ENCODE measurements at regions not wholly inside any gene's neighbourhood (a gene's known extent, or its start where the extent isn't known, plus 50 kb on each side); places are given as distances from the start of the nearest gene placed in this dataset.
"Not testable (repeated sequence)": the region's sequence is repeated elsewhere in the genome, so short reads cannot be mapped to it uniquely, and the experiment has no call there.

DNA sequence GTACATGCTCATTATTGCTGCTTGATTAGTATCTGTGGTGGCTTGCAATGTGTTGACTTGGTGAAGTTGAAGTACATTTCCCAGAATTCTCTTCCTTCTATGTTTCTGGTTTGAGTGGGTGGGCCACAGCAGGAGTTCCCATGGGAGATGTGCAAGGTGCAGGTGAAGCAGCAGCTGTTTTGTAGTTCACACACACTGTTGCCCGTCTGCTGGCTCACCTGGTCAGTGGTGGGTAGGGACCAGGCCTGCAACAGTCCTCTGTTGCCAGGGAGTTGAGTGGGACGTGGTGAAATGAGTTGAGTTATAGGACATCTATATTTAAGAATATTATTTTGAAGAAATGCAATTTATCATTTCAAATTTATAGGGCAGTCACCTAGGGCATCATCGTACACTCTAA is 417.4 kb downstream of the TMEM135 start:
- DNase-seq: no peak

DNA sequence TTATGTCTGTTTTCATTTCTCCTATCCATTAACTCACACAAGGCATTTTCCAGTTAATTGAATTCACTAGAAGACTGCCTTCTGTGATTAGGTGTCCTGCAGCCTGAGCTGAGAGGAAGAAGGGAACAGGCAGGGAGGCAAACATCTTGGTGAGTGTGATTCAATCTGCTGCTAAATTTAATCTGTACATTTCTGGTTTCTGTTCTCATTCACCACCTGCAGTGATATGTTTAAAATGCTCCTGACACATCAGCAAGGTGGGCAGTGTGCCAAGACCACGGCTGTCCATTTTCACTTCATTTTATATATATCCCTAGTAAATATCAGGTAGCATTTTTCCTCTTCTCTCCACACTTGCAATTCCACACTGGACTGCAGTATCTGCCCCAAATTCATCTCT is 416.5 kb downstream of the TMEM135 start:
- no peak for DNase-seq

DNA sequence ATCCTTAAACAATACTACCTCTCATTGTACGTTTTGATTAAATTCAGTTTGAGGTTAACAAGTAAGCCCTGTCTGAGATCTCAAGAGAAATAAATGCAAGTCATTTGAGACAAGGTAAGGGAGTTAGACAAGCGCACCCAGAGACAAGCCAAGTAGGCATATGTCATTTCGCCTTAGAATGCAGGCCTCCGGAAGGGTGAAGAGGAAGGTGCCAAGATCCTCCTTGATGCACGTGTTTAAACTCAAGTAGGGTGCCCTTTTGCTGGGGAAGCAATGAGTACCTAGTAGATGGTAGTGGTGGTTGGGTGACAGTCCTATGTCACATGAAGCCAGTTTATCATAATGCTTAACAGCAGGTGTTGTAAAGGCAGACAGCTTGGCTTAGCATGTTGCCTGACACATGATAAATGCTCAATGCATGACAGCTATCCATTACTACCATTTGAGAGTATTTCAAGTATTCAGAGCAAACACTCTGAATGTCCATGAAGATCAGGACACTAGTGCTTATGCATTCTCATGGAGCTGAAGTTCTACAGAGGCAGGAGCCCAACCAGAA is 415.9 kb downstream of the TMEM135 start:
- no peak for DNase-seq

DNA sequence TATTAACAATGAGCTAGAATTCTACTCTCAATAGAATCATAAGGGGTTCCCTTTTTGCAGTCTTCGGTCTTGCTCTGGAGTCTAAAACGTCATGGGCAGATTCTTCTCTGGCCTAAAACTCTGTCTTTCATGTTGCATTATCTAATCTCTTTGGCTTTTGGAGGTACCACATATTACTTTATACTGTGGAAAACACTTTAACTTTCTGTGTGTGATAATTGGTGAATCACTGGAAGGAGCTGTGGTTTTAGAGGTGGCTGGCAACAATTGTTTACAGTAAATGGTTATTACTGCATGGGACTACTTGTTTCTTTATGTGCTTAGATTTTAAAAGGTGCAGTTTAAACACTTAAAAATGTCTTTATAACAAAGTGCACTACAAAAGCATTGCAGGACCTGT is 414.3 kb downstream of the TMEM135 start:
- DNase-seq: not testable (repeated sequence)

DNA sequence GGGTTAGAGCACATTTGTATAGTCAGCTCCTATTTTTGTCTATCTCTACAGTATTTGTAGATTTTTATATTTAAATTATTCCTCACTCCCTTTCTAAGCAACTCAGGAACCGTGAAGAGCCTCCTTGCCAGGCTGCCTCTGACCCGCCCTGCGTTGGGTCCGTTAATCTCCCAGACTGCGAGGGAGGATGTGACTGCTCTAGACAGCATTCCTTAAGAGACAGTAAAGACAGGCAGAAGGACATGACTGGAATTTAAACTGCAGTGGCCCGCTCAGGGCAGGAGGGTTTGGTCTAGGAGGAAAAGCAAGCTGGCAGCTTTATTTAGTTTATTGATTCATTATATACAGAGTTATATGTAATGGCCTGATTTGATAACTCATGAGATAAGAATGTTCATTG is 413.7 kb downstream of the TMEM135 start:
- no peak for DNase-seq

DNA sequence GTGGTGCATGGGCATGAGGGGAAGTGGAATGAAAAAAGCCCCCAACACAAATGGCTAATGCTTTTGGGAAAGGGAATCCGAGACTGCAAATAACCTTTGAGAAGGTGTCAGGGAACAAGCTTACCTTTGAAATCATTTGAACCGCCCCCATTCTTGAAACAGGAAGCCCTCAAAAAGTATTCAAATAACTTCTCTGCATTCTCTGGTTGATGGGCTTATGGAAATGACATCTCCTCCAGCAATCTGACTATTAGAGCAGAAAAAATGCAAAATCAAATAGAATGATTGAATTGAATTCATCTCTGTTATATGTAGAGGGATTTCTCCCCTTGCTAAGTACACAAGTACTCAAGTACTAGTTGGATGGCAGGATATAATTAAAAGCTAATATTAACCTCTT is 409.9 kb downstream of the TMEM135 start:
- no peak for DNase-seq

DNA sequence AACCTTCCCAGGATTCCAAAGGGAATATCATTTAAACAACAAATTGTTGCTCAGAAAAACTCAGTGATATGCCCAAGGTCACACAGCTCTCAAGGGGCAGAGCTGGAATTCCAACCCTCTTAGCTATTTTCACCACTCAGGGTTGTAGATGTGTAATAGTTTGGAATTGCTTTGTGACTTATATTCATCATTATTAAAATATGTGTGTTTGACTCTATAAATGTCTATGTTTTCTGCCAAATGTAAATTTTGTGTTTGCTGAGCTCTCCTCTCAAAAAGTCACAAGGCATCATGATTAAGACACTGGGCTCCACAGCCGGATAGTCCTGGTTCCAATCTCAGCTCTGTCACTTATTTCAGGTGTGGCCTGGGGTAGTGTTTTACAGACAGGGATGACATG is 407.3 kb downstream of the TMEM135 start:
- no peak for DNase-seq

DNA sequence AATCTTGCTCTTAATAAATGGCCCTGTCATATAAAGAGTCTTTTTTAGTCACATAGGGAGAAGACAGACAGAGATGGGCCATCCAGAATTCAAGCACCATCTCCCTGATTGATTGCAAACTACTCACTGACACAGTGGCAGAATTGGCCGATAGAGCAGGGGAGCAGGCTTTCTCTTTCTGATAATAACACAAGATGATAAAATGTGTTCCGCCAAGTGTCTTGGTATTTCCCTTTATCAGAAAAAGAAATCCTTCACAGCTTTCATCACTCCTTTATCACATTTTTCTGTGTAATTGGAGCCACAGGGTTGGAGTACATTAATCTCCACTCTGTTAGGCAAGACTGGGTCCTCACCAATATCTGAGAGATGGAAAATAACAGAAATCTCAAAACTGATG is 406.0 kb downstream of the TMEM135 start:
- no peak for DNase-seq

DNA sequence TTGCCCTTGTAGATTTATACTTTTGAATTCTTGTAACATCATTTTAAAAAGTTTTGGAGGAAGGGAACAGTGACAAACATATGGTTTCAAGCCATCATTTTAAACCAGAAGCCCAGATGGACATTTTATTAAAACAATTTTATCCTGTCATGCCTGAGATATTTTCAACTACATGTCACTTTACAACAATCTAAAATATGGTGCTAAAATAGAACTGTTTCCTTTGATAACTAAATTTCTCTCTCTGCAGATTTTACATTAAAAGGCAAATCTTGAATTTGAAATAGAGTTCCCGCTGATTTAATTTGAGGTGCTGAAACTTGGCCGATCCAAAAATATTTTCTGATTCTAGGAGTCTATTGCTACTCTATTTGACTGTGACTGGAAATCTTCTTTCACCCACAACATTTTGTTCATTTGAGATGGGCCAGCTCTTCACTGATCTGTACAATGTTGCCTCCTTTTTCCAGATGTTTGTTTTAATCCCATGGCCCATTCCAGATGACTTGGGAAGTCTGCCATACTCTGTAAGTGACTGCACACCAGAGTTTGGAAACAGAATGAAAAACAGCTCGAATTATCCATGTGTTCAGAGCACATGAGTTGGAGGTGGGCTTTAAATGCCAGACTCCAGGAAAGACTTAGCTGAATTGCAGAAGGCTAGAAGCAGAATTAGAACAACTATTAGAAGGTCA is 402.5 kb downstream of the TMEM135 start:
- no peak for DNase-seq

DNA sequence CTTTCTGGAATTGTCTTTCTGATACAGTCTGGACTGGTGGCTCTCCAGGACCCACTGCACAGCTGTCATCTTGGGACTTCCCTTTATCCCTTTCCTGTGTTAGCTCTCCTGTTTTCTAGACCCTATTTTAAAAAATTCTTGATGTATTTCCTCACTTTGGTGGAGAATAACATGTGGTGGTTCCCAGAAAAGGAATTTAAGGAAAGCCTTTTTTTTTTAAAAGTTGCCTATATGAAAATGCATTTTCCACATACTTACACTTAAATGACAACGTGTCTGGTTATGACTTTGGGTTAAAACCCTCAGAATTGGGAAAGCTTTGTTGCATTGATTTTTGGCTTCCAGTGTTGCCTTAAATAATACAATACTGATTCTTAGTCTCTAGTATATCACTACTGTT is 400.7 kb downstream of the TMEM135 start:
- no peak for DNase-seq

DNA sequence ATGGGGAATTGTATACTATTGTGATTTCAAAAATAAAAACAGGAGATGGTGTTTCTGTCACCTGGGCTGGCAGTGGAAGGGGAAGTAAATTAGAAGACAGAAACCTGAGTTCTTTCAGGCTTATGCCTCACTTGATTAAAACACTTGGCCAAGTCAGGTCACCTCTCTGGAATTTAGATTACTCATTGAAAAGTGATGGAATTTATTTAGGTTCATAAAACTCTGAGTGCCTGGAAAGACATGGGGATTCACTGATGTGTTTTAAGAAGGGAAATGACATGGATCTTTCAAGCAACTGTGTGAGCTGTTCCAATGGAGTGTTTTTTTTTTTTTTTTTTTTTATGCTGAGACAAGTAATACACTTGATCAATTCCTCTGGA is 400.1 kb downstream of the TMEM135 start:
- DNase-seq: no peak

DNA sequence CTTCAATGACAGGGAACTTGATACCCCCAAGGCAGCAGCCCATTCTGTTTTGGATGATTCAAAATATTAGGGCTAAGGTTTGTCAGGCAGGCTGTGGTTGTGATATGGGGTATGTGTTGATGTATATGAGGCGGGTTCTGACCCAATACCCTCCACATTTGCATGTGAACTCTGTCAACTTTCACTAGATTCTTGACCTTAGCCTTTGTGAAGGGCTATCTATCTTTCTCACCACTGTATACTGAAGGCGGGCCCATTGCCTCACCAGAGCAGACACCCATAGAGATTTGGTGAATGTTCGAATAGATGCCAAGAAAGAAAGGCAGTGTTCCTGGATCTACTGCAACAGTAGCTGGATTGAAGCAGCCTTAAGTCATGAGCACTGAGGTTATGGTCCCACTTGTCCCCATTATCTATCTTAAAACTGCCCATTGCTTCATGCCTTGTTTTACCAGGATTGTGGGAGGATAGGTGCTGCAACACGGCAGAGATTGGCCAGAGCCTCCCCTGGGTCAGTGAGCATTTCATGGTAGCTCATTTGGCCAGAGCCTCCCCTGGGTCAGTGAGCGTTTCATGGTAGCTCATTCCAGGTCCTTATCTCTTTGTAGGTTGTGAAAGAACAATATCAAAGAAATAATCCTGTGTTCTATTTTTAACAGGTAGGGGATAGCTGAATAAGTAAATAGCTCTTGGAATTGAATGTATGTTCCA is 399.6 kb downstream of the TMEM135 start:
- no peak for DNase-seq

DNA sequence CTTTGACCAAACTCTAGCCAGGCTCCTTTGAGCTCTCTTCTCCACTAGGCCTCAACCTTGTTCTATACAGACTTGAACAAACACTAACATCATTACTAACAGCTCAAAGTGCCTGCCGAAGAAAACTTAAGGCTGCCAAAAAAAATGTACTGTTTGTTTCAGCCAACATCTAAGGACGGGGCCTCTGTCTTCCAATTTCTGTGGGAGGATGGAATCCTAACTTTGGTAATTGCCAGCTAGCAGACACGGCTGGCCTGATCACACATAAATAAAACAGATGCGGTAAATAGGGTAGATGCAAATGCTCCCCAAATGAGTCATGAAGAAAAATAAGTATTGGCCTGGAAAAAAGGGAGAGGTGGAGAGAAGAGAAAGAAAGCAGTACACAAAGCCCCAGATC is 394.3 kb downstream of the TMEM135 start:
- DNase-seq: no peak

DNA sequence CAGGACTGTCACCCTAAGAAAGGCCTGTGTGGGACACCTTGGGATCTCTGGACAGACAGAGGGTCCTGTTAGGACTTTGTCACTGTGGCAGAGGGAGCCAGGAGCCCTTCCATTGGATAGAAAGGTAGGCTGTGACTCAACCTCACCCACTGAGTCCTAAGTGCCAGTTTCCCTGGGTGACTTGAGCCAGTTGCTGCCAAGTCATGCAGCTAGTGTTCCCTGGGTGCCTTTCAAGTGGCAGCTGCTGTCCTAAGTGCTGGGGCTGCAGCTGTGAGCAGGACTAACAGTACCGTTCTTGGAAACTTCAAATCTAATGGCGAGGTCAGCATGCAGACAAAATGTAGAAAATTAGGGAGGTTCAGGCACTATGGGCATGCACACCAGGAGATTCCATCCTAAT is 393.7 kb downstream of the TMEM135 start:
- DNase-seq: no peak

DNA sequence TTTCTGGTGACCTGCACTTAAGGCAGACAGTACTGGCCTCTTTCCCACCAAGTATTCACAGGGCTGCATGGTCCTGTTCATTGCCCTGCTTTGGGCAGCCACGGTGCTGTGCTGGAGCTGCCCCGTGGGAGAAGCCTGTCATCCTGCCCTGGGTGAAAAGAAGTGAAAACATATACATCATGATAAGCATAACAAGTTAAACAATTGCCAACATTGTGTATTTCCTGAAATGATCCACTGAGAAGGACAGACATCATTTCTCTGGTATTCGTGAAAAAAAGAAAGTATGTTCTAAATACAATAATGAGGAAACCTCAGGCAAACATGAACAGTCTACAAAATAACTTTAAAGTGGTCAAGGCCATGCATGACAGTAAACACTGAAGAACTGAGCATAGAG is 393.1 kb downstream of the TMEM135 start:
- no peak for DNase-seq

DNA sequence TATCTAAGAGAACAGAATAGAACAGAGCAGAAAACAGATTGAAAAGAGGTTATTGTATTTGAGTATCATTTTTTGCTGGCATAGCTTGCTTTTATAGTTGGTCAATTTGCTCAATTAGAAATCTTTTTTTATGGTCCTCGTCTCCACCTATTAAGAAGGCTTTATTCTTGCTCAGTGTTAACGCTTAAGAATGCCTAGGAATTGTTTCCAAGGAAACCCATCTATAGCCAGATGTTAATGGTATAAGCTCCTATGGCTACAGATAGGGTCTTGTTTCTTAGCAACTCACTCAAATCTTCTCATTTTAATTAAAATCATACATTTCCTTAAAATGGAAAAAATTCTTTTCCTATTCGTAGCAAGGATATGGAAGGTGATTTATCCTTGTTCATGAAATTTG is 392.3 kb downstream of the TMEM135 start:
- no peak for DNase-seq

DNA sequence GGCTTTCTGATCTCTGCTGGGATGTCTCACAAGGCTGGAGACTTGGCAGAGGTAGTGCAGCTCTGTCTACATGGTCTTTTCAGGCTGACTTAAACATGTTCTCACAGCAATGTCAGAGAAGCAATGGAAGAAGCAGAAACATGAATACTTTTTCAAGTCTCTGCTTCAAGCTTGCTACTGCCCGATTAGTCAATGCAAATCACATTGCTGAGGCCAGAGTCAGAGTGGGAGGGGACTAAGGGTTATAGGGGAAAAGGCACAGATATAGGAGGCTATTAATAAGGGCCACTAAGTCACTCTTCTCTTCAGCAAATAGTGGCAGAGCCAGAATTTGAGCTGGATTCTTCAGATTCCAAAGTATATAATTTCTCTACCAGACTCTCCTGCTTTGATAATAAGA is 390.5 kb downstream of the TMEM135 start:
- DNase-seq: no peak

DNA sequence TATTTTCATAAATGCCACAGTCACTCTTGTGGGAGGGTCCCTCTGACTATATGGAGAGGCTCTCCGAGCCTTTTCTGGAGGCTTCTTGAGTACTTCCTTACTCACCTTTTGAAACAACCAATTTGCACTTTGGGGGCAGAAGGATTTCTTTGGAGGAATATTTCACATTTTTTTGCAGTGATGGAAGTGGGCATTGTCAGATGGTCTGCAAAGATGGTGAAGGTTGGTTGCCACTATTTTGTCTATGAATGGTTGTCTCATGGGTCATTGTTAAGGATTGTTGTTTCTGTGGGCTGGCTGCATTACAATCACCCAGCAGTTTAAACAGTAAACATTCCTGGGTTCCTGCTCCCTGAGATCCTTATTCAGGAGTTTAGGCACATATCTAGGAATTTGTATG is 388.2 kb downstream of the TMEM135 start:
- no peak for DNase-seq

DNA sequence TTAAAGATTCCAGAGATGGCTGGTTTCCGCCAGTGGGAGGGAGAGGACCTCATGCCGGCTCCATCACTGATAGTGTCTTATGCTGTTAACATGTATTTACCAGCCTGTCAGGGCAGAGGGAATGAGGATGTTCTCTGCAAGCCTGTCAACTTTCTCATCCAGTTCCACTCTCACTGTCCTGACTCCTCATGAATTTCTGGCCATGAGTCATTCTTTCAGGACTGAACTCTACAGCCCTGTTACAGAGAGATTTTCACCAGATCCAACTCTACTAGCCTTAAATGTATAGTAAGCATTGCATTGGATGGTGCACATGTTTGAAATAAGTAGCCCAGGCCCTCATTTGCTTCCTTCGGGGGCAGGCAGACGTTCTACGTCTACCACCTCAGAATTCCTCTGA is 387.7 kb downstream of the TMEM135 start:
- no peak for DNase-seq

DNA sequence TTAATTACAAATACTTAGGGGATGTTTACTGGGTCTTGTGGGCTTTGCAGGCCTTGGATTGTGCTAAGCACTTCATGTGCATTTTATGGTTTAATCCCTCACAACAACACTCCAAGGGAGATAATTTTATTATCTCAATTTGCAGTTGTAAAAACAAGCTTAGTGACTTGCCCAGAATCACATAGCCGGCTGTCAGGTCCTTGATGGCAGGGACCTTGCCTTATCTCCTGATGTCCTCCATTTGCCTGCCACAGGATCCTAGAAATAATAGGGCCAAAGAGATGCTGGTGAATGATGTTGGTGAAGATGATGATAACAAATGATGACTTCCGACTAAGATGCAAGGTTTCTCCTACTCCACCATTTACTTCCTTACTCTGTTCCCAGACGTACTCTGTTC is 385.4 kb downstream of the TMEM135 start:
- no peak for DNase-seq

DNA sequence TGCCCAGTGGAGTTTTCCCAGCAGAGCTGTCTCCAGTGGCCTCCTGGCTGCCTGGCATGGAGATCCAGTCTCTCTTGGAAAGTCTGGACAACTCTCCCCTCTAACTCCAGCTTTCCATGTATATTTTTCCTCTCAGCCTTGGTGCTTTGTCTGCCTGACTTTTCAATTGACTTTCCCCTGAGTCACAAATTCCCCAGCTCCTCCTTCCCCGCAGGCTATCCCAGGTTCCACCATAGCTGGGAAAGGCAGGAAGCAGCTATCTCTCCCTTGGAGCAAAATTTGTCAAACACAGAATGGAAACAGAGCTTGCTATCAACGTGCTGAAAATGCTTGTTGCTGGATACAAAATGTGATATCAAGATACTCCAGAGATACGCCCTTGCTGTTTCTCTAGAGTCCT is 384.8 kb downstream of the TMEM135 start:
- DNase-seq: no peak

DNA sequence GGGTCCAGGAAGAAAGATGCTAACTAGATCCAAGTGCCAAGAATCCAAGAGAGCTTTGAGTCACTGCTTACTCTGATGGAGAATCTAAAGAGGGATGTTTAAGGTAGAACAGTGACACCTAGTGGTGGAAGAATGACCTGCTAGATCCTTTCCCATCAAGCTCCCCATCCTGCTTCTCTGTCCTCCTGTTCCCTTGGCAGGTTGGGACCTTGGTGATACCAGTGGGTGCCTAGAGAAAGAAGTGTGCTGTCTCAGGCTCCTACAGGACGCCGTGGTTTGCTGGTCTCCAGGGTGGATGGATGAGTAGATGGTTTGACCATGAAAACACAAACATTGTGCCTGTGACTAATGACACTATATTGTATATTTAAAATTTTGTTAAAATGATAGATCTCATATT is 383.7 kb downstream of the TMEM135 start:
- peak; percentile 45 to 58 for DNase-seq

DNA sequence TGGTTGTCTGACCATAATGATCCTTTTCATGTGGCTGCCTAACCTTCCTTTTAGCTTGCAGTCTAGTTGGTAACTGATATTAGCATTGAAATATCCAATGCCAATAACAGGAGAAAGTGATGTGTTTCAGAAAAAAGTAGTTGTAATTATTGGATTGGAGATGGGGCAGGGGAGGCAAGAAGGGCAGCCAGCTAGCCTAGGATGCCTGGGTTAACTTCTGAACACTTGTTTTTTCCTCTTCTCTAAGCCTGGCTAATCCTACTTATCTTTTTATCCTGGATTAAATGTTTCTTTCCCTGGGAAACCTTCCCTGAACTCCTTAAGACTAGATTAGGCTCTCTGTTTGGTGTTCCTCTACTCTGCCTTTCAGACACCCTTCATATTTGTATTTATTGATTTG is 380.2 kb downstream of the TMEM135 start:
- no peak for DNase-seq

DNA sequence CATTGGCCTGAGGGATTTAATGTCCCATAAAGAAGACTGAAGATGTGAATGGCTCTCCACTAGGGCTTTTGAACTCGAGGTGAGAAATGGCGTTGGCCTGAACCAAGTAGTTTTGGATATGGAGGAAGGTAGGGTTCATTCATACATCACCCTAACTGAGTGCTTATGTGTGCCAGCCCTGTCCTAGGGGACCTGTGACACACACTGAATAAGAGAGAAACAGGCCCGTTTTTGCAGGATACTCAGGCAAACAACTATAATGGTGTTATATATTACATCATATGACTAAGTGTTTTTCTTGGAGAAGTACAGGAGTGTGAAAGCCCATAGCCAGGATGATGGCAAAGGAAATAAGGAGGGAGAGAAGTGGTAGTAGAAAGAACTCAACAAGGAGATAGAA is 368.1 kb downstream of the TMEM135 start:
- DNase-seq: no peak

DNA sequence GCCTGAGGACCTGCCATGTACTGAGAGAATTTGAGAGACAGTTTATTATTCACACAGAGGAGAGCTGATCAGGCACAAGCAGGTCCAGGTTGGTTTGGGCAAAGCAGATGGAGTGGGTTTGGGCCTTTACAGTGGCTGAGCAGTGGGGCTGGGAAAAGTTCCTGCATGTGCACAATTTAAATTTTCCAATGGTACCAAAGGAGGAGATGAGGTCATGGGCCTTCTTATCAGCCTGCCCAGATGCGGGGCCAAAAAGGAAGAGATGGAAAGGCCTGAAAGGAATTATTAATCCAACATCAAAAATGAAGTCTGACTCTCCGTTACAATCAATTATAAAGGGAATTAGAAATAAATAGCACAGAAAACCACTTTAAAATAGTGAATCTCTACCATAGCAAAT is 367.6 kb downstream of the TMEM135 start:
- no peak for DNase-seq
